HL-60 (cell line): ENCODE measurements at regions not wholly inside any gene's neighbourhood (a gene's known extent, or its start where the extent isn't known, plus 50 kb on each side); places are given as distances from the start of the nearest gene placed in this dataset.

Experiments used
- DNase-seq, 2 experiments: peaks; one replicate each; pipeline ENCODE4 v3.0.0-alpha.2; 2010 to 2020; ENCODE audit warnings: low read depth in 1 of 2, low spot score in 1 of 2
- H3K27ac ChIP-seq: fragments of 250-450 bp; sonication (Bioruptor Pico); replicated peaks from 2 replicates; pipeline ENCODE4 v1.5.1; 2020; ENCODE audit warnings: mild to moderate bottlenecking, moderate library complexity
- H3K27me3 ChIP-seq: fragments of 250-450 bp; sonication (Bioruptor Pico); 2 replicates; pipeline ENCODE4 v1.5.1; 2021; ENCODE audit warnings: mild to moderate bottlenecking, moderate library complexity; ENCODE audit not compliant: insufficient read depth, poor library complexity, severe bottlenecking
- H3K4me3 ChIP-seq: replicated peaks from 2 replicates; pipeline ENCODE4 v1.5.1; 2011; ENCODE audit warnings: mild to moderate bottlenecking, control low read depth, low read length; ENCODE audit not compliant: insufficient read depth
- CTCF ChIP-seq: IDR thresholded peaks from one replicate; pipeline ENCODE4 v1.5.1; 2011; ENCODE audit warnings: low read length, control low read depth, inconsistent platforms; ENCODE audit not compliant: insufficient read depth
- GABPA ChIP-seq: IDR thresholded peaks from 2 replicates; pipeline ENCODE4 v1.6.1; 2012; ENCODE audit warnings: low read depth
- POLR2AphosphoS5 ChIP-seq: IDR thresholded peaks from 2 replicates; pipeline ENCODE4 v1.6.1; 2012; ENCODE audit warnings: low read depth
- REST ChIP-seq: IDR thresholded peaks from 2 replicates; pipeline ENCODE4 v1.6.1; 2012; ENCODE audit warnings: low read depth; ENCODE audit not compliant: insufficient replicate concordance
- SPI1 ChIP-seq: IDR thresholded peaks from 2 replicates; pipeline ENCODE4 v1.6.1; 2012; ENCODE audit warnings: low read depth, mild to moderate bottlenecking, borderline replicate concordance

- no peak overlapping the region for H3K4me3 ChIP-seq
- H3K27ac ChIP-seq = no peak overlapping the region
- no peaks in the 10 kb centered on the region for H3K27me3 ChIP-seq
- no peak for DNase-seq
- TF ChIP-seq CTCF = no peak
- no peak for TF ChIP-seq SPI1
- TF ChIP-seq POLR2AphosphoS5 = no peak
- no peak for TF ChIP-seq REST
- TF ChIP-seq GABPA = no peak
These were observed 105.8 kb upstream of the DCLK2 start for GRCh38 chr4:149972407-149972806.

GRCh38 chr4:149973181-149973580 is 105.1 kb upstream of the DCLK2 start:
- no peak for TF ChIP-seq POLR2AphosphoS5
- no peak for TF ChIP-seq CTCF
- no peak for TF ChIP-seq SPI1
- TF ChIP-seq REST = no peak
- TF ChIP-seq GABPA = no peak
- no peaks in the 10 kb centered on the region for H3K27me3 ChIP-seq
- H3K4me3 ChIP-seq = no peak overlapping the region
- DNase-seq = no peak
- H3K27ac ChIP-seq = no peak overlapping the region

GRCh38 chr4:149975172-149975571 is 103.1 kb upstream of the DCLK2 start:
- H3K4me3 ChIP-seq = no peak overlapping the region
- no peak overlapping the region for H3K27ac ChIP-seq
- TF ChIP-seq SPI1 = no peak
- no peak for TF ChIP-seq POLR2AphosphoS5
- TF ChIP-seq REST = no peak
- TF ChIP-seq GABPA = no peak
- H3K27me3 ChIP-seq = no peaks in the 10 kb centered on the region
- no peak for DNase-seq

- DNase-seq = no peak
- H3K27ac ChIP-seq = no peak overlapping the region
These were observed 98.0 kb upstream of the DCLK2 start for GRCh38 chr4:149980121-149980682.

More at GRCh38 chr4:149980121-149980682, 98.0 kb upstream of the DCLK2 start:
- TF ChIP-seq REST = no peak
- no peak for TF ChIP-seq GABPA
- no peak for TF ChIP-seq CTCF
- TF ChIP-seq SPI1 = no peak
- no peak for TF ChIP-seq POLR2AphosphoS5
- Histone ChIP-seq H3K27me3 (no peaks in the 10 kb centered on the region), H3K4me3 (no peak overlapping the region)
